Hepatocyte (in vitro differentiated cells): ENCODE measurements at regions not wholly inside any gene's neighbourhood (a gene's known extent, or its start where the extent isn't known, plus 50 kb on each side); places are given as distances from the start of the nearest gene placed in this dataset.

ENCODE experiments used
- CTCF ChIP-seq: fragments of 200-600 bp; sonication (generic); IDR thresholded peaks from 2 replicates; pipeline ENCODE4 v1.5.1; 2016; ENCODE audit warnings: antibody characterized with exemption, mild to moderate bottlenecking; ENCODE audit not compliant: poor library complexity
- EZH2 ChIP-seq: fragments of 200-600 bp; sonication (generic); IDR thresholded peaks from 2 replicates; pipeline ENCODE4 v1.6.1; 2016; ENCODE audit warnings: antibody characterized with exemption, mild to moderate bottlenecking, borderline replicate concordance
- EZH2phosphoT487 ChIP-seq: fragments of 200-600 bp; sonication (generic); IDR thresholded peaks from one replicate; pipeline ENCODE4 v1.6.1; 2018; ENCODE audit warnings: antibody characterized with exemption, mild to moderate bottlenecking, low read depth, moderate library complexity; ENCODE audit not compliant: unreplicated experiment, severe bottlenecking

- TF ChIP-seq CTCF (no peak), EZH2 (no peak), EZH2phosphoT487 (no peak)
Measured at GRCh38 chr7:88484551-88484950, 177.9 kb upstream of the STEAP4 start.
